Muscle layer of colon (tissue), 2 donors: ENCODE measurements at regions not wholly inside any gene's neighbourhood (a gene's known extent, or its start where the extent isn't known, plus 50 kb on each side); places are given as distances from the start of the nearest gene placed in this dataset.
"Not testable (repeated sequence)": the region's sequence is repeated elsewhere in the genome, so short reads cannot be mapped to it uniquely, and the experiment has no call there.

Source experiments
- H3K27ac ChIP-seq: one replicate; pipeline ENCODE4 v1.7.0; 2013; ENCODE audit warnings: low read depth, mild to moderate bottlenecking, low read length, moderate library complexity
- H3K27me3 ChIP-seq, 2 donors: one replicate each; pipeline ENCODE4 v1.7.0; 2013; ENCODE audit warnings: low read length in 2 of 2, mild to moderate bottlenecking in 2 of 2; ENCODE audit not compliant: insufficient read depth in 2 of 2, control insufficient read depth in 1 of 2
- H3K36me3 ChIP-seq: one replicate; pipeline ENCODE4 v1.7.0; 2013; ENCODE audit warnings: mild to moderate bottlenecking, low read length; ENCODE audit not compliant: insufficient read depth
- H3K4me1 ChIP-seq: one replicate; pipeline ENCODE4 v1.7.0; 2013; ENCODE audit warnings: mild to moderate bottlenecking, low read length; ENCODE audit not compliant: insufficient read depth
- H3K4me3 ChIP-seq, 2 donors: one replicate each; pipeline ENCODE4 v1.7.0; 2013; ENCODE audit warnings: low read length in 2 of 2, low read depth in 1 of 2, mild to moderate bottlenecking in 1 of 2, moderate library complexity in 1 of 2
- H3K9ac ChIP-seq: one replicate; pipeline ENCODE4 v1.7.0; 2013; ENCODE audit warnings: low read length
- H3K9me3 ChIP-seq: one replicate; pipeline ENCODE4 v1.7.0; 2013; ENCODE audit warnings: mild to moderate bottlenecking, low read length
- donor health status: abdominal sarcoma.
- donor health status: Adenocarcinoma of cecum.

DNA sequence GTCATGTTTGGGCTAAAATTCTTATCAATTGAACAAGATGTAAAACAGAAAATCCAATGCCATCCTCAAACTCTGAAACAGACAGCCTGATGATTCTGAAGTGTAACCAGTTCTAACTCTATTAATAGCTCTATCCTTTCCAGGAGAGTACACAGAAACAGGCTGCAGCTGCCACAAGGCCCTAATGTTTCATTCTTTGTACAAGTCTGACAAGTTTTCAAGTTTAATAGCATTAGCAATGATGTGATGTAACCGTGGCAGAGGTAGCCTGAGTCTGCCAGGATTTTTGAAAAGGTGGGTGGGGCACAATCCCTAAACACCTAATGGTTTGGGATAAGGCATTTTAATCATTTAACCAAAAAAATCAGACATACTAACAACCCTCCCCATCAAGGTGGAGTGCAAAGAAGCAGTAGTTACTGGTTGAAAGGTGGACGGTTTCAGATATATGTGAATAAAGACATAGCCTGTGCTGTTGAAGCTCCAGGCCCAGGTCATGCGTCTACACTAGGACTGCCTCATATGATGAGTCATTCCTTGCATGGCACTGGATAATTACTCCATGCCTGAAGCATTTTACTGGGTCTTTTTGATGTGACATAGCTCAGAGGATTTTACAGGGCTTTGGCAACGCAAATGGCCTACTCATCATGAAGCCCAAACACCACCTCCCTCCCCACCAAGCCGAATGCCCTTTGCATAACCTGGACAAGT is 145.1 kb upstream of the GRIP1 start:
- H3K9ac ChIP-seq: no peak overlapping the region
- no peak overlapping the region for H3K27ac ChIP-seq
- peaks cover 14% of the 10 kb centered on the region for H3K4me1 ChIP-seq
- H3K4me3 ChIP-seq: no peak overlapping the region
- no peaks in the 10 kb centered on the region for H3K36me3 ChIP-seq
- H3K9me3 ChIP-seq: no peaks in the 10 kb centered on the region
- H3K27me3 ChIP-seq: no peaks in the 10 kb centered on the region

DNA sequence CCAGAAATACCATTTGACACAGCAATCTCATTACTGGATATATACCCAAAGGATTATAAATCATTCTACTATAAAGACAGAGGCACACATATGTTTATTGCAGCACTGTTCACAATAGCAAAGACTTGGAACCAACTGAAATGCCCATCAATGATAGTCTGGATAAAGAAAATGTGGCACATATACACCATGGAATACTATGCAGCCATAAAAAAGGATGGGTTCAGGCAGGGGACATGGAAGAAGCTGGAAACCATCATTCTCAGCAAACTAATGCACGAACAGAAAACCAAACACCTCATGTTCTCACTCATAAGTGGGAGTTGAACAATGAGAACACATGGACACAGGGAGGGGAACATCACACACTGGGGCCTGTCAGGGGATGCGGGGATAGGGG is 147.0 kb upstream of the GRIP1 start:
- H3K27me3 ChIP-seq, H3K36me3 ChIP-seq, H3K9me3 ChIP-seq, H3K4me3 ChIP-seq, H3K9ac ChIP-seq, H3K27ac ChIP-seq: not testable (repeated sequence)
- H3K4me1 ChIP-seq: peaks cover 14% of the 10 kb centered on the region

DNA sequence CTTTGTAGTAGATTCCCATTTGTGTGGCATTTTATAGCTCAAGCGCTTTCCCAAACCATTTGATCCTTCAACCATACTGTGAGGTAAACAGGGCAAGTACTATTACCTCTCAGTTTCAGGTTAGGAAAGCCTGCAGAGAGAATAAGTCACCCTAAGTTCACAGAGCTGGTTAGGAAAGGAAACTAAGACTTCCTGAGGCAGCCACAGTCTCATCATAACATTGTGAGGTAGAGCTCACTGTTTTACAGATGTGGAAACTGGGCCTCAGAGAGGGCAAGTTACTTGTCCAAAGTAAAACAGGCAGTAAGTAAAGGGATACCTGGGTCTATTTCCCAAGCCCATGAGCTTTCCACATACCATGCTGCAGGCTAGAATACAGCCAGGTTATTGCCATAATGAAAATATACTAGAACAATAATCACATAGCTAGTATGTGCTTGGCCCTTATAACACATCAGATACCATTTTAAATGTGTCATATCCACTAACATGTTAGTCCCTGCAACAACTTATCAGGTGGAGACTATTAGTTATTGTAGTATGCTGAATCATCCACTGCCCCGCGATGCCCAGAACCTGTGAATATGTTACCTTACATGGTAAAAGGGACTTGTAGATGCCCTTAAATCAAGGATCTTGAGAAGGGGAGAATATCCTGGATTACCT is 150.9 kb upstream of the GRIP1 start:
- Histone ChIP-seq H3K27ac (no peak overlapping the region), H3K4me1 (no peaks in the 10 kb centered on the region), H3K9me3 (no peaks in the 10 kb centered on the region), H3K9ac (no peak overlapping the region), H3K4me3 (no peak overlapping the region), H3K36me3 (no peaks in the 10 kb centered on the region), H3K27me3 (no peaks in the 10 kb centered on the region)

DNA sequence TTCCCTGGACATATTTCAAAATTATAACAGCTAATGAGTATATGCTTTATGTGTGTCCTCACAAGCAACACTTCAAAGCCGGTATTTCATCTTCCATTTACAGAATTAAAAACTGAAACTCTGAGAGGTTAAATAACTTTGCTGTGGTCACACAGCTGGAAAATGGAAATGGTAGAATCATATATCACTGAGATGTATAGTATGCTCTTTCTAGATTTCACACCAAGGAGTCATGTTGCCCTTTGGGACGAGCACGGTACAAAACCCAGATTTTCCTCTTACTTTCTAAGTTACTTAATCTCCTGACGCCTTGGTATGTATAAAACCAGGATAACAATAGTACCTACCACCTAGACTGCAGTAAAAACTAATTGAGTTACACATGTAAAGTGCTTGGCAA is 152.6 kb upstream of the GRIP1 start:
- no peak overlapping the region for H3K27ac ChIP-seq
- no peaks in the 10 kb centered on the region for H3K36me3 ChIP-seq
- H3K4me1 ChIP-seq: no peaks in the 10 kb centered on the region

DNA sequence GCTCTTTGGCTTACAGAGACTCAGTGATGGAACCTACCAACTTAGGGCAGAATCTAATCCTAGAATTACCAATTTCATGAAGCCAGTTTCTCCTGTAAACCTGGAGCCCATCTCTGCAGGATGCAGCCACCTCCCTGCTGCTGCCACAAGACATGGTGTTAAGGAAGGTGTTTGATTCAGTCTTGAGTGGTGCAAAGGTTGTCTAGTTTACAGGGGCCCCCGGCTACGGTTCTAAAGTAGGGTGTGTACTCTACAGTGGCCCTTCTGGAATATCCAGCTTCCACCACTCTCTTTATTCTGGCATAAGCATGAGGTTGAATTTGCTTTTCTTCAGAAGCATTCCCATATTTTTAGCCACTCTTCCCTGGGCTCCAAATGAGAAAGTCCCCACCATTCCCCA is 154.1 kb upstream of the GRIP1 start:
- H3K4me3 ChIP-seq: no peak overlapping the region

More for the DNA sequence above, 152.6 kb upstream of the GRIP1 start:
- Histone ChIP-seq H3K9ac (no peak overlapping the region), H3K4me3 (no peak overlapping the region), H3K27me3 (no peaks in the 10 kb centered on the region), H3K9me3 (no peaks in the 10 kb centered on the region)

DNA sequence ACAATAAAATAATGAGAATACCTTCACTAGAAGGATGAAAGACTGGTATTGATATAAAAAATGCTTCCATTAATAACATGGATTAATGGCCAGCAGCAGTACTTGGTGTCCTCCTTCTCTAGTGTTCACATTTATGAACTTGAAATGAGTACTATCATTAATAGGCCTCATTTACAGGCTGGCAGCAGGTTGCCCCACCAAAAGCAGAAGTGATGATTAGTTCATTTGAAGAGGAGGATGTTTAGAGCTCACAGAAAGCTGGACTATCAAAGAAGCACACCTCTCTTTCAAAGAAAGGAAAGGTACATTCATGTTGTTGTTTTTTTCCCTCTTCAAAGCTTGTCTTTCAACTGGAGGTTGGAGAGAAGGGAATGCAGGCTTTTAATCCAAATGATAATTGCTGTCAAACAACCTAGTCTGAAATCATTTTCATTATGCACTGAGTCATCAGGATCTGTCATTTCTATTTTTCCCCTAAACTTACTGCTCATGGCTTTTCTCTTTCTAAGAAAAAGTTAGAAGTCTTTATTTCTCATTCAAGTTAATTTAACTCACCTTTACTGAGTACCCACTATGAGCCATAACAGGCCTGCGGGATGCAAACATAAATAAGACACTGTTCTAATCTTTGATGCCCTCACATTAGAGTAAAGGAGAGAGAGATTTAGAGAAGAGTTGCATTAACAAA is 157.9 kb upstream of the GRIP1 start:
- Histone ChIP-seq H3K4me1 (no peaks in the 10 kb centered on the region), H3K27me3 (no peaks in the 10 kb centered on the region), H3K36me3 (no peaks in the 10 kb centered on the region), H3K9me3 (no peaks in the 10 kb centered on the region), H3K9ac (no peak overlapping the region), H3K27ac (no peak overlapping the region), H3K4me3 (no peak overlapping the region)

More for the DNA sequence above, 154.1 kb upstream of the GRIP1 start:
- no peak overlapping the region for H3K9ac ChIP-seq
- H3K27ac ChIP-seq: no peak overlapping the region
- no peaks in the 10 kb centered on the region for H3K9me3 ChIP-seq
- no peaks in the 10 kb centered on the region for H3K27me3 ChIP-seq
- no peaks in the 10 kb centered on the region for H3K4me1 ChIP-seq
- no peaks in the 10 kb centered on the region for H3K36me3 ChIP-seq

DNA sequence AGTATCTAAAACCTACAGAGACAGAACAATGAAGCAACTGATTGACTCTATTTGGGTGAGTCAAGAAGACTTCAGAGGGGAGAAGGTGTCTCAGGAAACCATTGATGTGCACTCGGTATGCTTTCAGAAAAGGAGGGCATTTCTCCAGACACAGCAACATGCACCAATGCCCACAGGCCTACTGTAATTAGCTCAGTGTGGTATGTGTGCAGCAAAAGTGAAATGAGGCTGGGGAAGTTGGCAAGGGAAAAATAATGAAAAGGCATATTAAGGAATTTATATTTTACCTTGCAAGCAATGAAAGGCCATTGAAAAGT is 158.4 kb upstream of the GRIP1 start:
- Histone ChIP-seq H3K27ac (no peak overlapping the region), H3K4me3 (no peak overlapping the region), H3K9ac (no peak overlapping the region), H3K4me1 (no peaks in the 10 kb centered on the region), H3K36me3 (no peaks in the 10 kb centered on the region), H3K9me3 (no peaks in the 10 kb centered on the region), H3K27me3 (no peaks in the 10 kb centered on the region)

DNA sequence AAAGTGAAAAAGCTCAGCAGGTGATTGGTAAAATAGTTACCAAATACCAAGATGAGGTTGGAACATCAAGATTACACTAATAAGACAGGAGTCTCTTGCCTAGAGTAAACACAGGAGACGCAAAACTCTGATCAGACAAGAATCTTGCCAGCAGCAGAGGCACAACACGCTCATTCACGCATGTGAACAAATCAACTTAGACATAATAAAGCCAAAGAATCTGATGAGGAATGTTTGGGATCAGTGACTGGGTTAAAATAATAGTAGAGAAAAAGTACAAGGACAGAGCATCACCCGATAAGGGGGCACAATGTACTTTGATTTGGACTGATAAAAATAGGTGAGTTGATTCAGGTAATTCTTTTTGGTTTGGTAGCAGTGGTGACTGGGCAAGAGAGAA is 159.5 kb upstream of the GRIP1 start:
- Histone ChIP-seq H3K27ac (no peak overlapping the region), H3K4me3 (no peak overlapping the region), H3K4me1 (no peaks in the 10 kb centered on the region), H3K27me3 (no peaks in the 10 kb centered on the region), H3K36me3 (no peaks in the 10 kb centered on the region), H3K9ac (no peak overlapping the region), H3K9me3 (no peaks in the 10 kb centered on the region)

DNA sequence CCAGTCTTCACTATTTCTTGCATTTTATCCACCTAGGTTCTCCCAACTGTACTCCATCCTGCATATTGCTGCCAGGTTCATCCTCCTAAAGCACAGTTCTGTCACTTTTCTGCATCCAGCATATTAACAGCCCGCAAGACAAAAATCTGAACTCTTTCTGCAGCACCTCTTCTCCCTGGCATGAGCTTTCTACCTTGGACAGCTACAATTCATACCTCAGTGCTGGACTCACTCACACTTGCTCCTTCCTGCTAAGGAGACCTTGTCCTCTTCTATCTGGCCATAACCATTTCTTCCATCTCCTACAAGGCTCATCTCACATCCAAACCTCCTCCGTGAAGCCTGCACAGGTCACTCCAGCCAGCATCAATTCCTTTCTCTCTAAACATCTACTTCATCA is 170.1 kb upstream of the GRIP1 start:
- no peak overlapping the region for H3K4me3 ChIP-seq
- no peaks in the 10 kb centered on the region for H3K27me3 ChIP-seq
- no peak overlapping the region for H3K27ac ChIP-seq
- H3K9ac ChIP-seq: no peak overlapping the region
- H3K4me1 ChIP-seq: peaks cover 5% of the 10 kb centered on the region
- no peaks in the 10 kb centered on the region for H3K36me3 ChIP-seq
- H3K9me3 ChIP-seq: no peaks in the 10 kb centered on the region

DNA sequence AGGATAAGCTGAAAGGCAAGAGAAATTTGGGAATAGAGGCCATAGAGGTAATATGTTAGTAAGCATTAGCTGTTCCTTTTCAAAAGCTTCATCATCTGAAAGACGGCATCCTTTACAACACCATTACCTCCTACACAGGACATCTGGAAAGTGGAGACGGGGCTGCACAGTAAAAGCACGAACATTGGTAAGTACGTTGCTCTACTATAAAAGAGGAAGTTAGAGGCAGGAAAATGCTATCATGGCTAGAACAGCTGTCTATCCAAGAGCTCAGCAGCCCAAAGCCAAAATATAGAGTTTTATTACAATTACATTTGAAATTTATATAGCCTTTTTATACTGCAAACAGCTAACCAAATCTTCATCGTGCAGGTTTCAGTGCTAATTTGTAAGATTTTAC is 172.3 kb upstream of the GRIP1 start:
- Histone ChIP-seq H3K9me3 (no peaks in the 10 kb centered on the region), H3K27me3 (no peaks in the 10 kb centered on the region), H3K4me3 (no peak overlapping the region), H3K36me3 (no peaks in the 10 kb centered on the region), H3K9ac (no peak overlapping the region), H3K27ac (no peak overlapping the region), H3K4me1 (peaks cover 5% of the 10 kb centered on the region)

DNA sequence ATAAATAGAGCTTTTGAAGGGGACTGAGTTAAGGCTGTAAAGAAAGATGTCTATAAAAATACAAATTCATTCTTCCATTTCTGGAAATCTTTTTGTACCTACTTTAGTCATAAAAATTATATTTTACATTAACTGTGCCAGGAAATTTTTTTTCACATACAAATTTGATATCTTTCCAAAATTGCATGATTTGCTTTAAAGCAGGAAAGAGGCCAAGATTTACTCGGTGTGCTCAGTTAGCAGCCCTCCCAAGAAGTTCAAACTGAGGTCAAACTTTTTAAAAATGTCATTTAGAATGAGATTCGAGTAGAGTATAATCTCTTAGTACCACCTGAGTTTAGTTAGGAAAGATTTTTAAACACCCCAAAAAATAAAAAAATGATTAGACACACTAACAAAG is 173.2 kb upstream of the GRIP1 start:
- H3K9me3 ChIP-seq: no peaks in the 10 kb centered on the region

DNA sequence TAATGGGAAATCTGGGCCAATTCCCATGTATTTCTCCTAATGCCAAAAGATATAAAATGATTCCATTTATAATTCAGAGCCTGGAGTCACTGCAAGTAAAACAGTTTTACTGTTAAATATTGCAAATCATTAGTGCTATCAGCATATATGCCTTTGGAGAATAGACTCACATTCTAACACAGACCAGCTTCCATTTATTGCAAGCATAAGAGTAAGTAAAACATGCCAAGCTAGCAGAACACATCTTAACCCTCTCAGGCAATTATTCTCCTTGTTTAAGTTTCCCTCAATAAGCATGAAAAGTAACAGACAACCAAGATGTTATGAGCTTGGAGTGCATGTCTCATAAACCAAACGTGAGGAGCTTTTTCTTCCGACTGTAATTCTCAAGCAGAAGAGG is 173.9 kb upstream of the GRIP1 start:
- Histone ChIP-seq H3K36me3 (no peaks in the 10 kb centered on the region), H3K9ac (no peak overlapping the region)

More for the DNA sequence above, 173.2 kb upstream of the GRIP1 start:
- H3K4me1 ChIP-seq: peaks cover 5% of the 10 kb centered on the region
- H3K36me3 ChIP-seq: no peaks in the 10 kb centered on the region
- no peaks in the 10 kb centered on the region for H3K27me3 ChIP-seq
- no peak overlapping the region for H3K4me3 ChIP-seq
- H3K27ac ChIP-seq: no peak overlapping the region
- H3K9ac ChIP-seq: no peak overlapping the region

More for the DNA sequence above, 173.9 kb upstream of the GRIP1 start:
- Histone ChIP-seq H3K27ac (no peak overlapping the region), H3K27me3 (no peaks in the 10 kb centered on the region), H3K4me1 (peaks cover 5% of the 10 kb centered on the region), H3K9me3 (no peaks in the 10 kb centered on the region), H3K4me3 (no peak overlapping the region)
